GM18909 (cell line): ENCODE measurements at regions not wholly inside any gene's neighbourhood (a gene's known extent, or its start where the extent isn't known, plus 50 kb on each side); places are given as distances from the start of the nearest gene placed in this dataset.

Experiments used
- ATAC-seq: cut with Tn5 transposase; IDR thresholded peaks from one replicate; pipeline ENCODE4 v1.9.1; 2021; ENCODE audit warnings: mild to moderate bottlenecking; ENCODE audit not compliant: unreplicated experiment, poor library complexity

DNA sequence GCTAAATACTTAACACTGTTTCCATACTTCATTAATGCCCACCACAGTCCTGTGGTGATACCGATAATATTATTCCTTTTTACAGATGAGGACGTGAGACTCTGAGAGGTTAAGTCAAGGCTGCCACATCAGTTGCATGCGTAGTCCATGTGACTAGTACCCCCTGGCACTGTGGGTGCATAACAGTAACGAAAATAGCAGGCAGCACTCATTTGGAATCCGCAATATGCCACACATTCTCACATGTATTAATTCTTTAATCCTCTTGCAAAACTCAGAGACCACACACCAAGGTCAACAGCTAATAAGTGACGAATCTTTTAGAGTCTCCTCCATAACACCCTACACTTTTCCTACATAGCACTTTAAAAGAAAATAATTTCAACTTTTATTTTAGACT, 99.5 kb upstream of the HABP2 start:
- ATAC-seq: no peak

DNA sequence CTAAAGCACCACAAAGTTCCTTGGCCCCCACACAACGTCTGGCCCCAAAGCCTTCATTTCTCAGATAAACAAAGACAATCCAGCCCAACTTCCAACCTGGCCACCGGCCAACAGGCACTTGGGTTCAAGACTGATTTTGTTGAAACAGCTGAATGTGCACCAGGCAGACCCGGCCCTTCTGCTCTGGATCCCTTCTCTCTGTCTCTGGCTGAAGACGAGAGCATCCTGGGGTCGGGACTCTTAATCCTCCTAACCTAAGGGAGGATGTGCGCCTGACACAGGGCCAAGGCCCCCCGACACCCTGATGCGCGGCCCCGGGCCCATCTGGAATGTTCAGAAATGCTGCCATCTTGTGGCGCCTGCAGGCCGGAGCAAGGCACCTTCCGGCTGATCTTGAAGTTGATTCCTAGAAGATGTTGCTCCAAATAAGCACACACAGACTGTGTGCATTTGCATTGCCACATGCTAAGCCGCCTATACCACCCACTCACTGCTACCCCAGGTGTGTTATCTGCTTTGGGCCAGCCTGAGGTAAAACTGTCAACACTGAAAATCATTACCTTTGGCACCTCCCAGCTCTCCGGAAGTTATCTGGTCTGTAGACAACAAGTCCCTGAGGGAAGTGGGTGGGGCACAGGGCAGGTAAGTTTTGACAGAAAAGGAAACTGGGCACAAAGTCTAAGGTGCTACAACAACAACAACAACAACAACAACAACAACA, 98.4 kb upstream of the HABP2 start:
- ATAC-seq: no peak

DNA sequence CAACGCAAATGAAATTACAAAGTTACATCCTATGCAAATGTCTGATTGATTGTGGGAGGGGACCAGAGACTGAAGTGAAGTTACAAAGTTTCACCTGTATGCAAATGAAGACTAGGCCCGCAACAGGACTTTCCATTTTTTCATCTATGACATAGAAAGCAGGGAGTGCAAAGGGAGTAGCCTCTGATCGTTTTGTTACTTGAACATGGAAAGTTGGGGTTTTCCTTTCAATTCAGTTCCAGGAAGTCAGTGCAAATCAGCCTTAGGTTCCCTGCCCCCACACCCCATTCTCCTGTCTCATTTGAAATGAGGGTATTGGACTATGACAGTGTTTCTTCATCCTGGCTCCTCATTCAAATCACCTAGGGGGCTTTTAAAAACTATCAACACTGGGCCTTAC, 96.9 kb upstream of the HABP2 start:
- no peak for ATAC-seq

DNA sequence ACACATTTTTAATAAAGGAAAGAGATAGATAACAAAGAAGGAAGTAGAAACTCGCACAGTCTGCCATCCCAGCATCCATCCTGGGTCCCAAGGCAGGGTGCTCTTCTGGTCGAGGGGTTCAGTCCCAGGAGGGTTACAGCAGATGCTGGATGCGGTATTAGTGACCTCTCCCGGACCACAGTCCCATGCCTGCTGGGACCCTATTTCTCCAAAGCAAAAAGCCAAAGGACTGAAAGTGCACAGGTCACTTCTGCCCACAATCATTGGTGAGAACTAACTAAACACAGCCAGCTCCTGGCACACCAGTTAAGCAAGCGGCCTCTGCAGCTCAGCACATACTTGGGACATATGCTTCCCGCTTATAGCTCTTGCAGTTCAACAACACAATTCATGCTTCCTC, 96.1 kb upstream of the HABP2 start:
- no peak for ATAC-seq

DNA sequence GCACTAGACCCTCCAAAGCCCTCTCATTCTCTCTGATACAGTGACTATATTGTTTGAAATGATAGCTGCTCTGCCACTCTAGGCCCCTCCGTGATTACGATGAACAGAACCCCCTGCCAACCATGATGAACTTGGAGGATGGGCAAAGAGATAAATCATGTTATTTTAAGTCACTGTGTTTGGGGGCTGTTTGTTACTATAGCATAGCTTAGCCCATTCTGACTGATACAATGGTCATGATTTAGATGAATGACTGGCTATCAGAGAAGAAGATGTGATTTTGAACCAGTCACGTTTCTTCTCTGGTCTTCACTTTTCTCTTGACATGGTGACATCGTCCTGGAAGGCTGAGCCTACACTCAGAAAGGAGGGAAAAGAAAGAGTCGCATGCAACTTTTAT, 95.4 kb upstream of the HABP2 start:
- no peak for ATAC-seq

DNA sequence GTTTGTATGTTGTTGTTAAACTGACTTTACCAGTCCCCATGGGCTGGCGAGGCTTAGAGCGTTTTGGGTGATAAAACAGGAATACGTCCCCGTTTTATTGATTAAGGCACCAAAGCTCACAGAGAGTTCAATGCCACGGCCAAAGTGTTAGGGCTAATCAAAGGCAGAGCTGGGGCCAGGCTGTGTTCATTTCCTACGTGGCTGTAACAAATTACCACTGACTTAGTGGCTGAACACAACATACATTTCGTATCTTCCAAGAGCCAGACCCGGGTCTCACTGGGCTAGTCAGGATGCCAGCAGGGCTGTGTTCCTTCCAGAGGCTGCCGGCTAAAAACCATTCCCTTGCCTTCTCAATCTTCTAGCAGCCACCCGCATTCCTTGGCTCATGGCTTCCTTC, 94.4 kb upstream of the HABP2 start:
- ATAC-seq: no peak

DNA sequence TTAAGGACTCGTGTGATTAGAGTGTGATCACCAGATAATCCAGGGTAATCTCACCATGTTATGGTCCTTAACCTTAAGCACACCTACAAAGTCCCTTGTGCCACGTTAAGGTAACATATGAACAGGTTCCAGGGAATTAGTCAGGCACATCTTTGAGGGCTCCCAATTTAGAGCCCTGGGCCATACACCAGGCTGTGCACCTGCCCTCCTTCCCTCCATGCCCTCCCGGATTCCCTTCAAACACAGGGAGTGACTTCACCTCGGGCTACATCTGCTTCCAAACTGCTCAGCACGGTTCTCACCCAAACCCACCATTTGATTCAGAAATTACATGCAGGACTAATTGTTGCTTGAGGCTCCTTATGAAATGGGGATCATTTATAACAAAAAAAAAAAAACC, 93.9 kb upstream of the HABP2 start:
- no peak for ATAC-seq

DNA sequence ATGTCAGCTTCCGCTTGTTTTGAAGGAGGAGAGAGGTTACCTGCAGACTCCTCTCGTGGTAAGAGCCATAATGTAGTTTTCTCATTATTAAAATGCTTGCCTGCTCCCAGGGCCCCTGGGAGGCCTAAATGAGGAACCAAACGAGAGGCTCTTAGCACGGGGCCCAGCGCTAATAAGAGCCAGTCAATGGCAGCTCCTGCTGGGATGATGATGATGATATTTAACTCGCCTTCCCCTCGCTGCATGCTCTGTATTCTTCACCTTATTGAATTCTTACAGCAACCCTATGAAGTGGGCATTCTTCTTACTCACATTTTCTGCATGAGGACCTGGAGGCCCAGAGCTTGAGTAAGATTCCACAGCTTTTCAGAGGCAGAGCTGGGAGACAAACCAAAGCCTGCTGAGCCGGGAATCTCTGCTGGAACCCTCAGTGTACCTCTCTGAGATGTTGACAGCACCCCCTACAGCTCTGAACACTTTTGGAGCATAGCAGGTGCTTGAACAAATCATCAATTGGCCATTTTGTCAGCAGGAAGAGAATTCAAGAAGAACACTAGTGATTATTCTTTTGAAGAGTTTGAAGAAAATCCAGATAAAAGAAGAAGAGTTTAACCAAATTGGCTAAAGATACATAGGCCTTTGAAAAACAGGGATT, 93.1 kb upstream of the HABP2 start:
- no peak for ATAC-seq

DNA sequence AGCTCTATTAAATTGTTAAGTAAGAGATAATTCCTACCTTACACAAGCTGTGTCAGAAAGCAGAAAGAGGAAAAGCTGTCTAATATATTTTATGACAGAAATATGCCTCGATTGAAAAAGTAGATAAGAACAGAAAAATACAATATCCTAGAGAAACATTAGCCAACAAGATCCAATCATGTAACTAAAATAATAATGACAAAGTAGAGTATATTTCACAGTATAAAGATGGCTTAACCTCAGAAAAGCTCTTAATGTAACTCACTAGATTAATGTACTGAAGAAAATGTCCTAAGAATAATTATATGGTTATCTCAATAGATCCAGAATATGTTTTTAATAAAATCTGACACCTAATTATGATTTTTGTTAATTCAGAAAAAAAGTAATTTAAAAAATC, 89.8 kb upstream of the HABP2 start:
- no peak for ATAC-seq

DNA sequence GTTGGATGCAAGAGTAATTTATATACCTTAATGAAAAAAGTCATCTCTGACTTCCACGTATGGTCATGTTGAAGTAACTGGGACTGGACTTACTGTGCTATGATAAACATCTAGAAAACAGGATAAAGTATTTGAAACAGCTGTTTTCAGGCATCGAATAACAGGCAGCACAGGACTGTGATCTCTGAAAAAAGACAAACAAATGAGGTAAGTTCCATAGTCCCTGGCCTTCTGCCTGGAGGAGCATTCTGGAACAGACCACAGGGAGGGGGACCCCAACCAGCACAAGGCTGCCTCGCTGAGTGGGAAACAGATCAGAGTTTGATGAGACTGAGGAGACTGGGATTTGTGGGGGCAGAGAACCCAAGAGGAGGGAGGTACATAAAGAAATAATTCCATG, 89.1 kb upstream of the HABP2 start:
- no peak for ATAC-seq

DNA sequence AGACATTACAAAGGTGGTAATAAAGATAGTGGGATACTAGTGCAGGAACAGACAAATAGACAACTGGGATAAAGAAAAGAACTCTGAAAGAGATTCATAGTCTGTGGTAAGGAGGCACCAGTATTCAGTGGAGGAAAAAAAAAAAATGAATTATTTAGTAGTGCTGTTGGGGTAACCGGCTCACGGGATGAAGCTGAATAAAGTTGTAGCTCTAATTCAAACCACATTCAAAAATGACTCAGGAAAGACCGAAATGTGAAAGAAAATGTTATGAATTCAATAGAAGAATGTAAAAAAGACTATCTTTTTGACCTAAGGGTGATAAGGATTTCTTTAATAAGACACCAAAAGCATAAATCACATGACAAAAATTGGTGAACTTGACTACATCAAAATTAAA, 83.1 kb upstream of the HABP2 start:
- ATAC-seq: no peak

DNA sequence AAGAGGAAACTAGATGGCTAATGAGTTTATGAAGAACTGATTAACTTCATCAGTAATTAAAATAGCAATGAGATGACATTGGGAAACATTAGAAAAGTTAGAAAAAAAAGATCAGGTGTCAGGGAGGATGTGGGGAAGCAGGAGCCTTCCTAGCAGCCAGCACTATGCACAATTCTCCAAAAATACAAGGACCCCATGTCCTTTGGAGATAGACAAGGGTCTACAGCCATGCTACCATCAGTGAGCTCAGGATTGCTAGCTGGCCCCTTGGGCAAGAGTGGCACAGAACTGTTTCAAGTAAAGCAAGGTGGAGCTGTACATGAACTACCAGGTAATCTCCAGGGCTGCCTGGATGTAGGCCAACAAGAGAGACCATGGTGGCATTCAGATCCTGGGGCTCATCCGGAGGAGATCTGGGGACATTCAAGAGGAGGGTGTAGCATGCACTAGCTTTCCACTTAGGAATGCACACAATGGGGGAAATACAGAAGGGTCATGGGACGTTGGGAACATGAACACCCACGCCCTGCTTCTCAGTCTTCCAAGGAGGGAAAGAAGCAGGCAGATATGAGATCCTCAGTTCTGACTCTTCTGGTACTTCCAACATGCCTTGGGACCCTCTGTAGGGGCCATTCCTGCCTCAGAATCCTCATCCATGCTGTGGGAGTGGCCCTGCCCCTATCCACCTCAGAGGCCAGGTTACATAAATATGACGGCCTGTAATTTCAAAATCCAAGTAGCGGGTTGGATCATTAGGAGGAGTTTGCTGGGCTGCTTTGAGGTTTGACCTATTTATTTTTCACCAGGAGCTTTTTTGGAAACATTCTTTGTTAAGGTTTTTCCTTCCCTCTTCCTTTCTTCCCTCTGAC, 82.2 kb upstream of the HABP2 start:
- no peak for ATAC-seq

DNA sequence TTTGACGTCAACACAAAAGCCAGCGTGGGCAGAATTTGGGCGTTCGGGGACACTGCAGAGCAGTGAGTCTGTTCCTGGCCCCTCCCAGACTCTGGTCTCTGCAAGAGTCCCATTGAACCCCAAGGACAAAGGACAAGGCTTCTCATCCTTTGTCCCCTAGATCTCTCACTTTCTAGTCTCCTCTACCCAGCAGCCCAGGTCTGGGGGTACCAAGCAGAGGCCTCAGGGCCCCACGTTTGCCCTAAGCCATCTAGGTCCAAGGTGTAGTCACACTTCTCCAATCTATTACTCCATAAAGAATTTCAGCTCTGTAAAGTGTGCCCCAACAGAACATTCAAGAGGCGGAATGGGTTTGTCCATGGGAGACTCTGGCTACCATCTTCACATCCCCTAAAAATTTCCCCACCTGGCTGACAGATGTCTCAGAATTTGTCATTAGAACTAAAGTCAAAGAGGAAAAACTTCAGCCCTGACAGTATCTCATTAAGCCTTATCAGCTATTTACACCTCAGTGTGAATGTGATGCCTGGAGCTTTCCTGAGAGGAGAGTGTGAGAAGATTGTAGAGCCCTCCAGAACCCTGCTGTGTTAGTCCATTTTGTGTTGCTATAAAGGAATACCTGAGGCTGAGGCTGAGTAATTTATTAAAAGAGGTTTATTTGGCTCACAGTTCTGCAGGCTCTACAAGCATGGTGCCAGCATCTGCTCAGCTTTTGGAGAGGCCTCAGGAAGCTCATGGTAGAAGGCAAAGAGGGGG, 81.4 kb upstream of the HABP2 start:
- ATAC-seq: no peak

DNA sequence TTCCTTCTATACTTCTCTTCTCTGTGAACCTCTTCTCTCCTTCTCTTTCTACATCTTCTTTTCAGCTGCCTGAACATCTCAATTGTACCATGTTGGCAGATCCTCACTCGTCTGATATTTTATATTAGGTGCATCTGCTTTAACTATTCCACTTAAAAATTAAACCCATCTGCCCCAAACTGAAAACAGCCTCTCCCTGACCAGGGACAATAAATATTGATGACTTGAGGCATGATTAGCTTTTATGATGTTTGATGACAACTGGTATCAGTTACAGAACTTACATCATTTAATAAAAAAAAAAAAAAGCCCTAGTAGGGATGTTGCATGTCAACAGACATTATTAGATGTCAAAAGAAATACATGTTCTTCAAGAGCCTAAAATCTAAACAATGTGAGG, 79.8 kb upstream of the HABP2 start:
- no peak for ATAC-seq

DNA sequence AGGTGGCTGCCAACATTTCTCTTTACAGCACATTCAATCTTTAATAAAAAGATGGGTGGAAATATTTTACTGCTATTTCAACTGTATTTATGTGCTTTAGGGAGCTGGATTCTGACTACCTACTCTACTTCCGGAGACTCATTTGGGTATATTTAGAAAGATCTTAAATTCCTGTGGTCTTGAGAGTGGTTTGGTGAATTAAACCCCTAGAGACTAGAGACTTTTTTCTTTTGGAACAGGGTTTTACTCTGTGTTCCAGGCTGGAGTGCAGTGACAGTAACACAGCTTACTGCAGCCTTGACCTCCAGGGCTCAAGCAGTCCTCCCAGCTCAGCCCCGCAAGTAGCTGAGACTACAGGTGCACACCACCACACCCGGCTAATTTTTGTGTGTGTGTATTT, 79.0 kb upstream of the HABP2 start:
- no peak for ATAC-seq

DNA sequence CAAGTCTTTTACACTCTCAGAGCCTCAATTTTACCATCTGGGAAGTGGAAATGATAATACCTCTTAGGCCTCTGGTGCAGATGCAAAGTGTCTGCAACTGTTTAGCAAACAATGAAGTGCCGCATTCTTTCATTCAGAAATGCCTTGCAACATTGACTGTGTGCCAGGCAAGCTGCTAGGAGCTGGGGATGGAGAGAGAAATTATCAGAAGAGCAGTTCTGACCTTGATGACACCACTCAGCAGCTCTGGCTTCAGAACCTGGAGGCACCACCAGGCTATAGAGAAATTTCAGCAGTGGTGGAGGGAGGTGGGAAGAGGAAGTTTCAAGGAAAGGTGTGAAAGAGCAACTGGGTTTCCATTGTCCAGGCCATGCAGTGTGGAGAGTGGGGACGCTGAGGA, 78.1 kb upstream of the HABP2 start:
- ATAC-seq: no peak

DNA sequence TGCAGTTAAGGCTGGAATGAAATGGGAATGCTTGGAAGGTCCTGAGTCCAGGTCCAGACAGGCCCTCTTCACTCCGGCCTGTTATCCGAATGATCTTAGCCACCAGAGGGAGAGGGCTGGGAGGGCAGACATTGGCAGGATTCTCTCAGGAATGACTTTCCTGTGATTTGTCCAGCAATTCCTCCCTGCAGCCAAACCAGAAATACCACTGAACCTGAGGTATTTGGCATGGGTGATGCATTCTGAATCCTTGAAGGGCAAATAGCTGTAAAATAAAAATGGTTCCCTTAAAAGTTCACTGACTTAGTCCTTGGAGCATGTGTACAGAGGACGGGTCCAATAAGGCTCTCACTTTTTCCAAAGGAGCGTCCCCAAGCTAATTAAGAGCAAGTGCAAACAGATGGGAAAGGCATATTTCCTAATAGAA, 77.5 kb upstream of the HABP2 start:
- no peak for ATAC-seq

DNA sequence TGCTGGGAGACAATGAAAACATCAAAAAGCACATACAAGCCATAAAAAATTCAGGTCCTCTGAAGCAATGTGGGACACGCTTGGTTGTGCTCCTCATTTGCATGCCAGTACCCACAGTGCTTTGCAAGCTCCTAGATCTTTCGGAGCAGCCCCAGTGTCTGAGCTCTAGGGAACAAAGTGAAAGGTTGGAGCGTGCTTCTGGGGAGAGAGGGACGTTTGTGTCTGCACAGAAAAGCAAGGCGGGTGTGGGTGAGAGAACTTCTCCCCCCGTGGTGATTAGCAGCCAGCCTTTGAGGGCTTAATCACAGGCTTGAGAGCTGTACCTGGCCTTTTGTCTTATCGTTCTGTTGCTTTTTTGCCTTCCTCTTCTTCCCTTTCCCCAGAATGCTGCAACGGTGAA, 76.7 kb upstream of the HABP2 start:
- no peak for ATAC-seq

DNA sequence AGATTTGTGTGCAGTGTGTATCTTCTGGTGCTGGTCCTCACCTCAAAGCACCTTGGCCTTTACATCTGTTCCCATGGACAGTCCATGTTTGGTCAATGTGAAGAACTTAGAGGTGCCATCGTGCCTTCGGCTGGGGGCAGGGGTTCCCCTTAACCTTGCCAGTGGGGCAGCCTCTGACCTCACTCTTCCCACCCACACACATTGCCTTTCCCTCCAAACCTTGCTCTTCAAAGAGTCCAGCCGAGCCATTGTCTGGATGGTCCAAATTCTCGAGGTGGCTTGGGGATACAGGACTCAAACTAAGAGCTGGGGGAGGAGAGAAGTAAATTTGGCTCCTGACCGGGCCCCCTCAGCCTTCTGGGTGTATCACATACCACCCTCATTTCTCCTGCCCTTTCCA, 76.2 kb upstream of the HABP2 start:
- ATAC-seq: no peak

DNA sequence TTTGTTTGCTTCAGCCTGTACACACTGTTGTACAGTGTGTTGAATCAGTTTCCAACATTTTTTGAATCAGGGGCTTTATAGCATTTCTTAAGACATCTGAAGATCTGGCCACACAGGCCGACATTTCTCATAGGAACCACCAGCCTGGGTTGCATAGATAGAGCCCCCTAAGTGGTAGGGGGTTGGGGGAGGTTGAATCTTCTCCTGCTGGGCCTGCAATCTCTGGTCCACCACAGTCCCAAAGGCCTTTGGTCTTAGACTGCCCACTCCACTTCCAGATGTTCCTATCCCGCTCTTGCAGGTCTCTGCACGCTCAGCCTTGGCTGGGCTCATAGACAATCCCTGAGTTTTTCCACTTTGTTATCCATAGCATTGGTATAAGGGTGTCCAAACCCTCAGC, 75.4 kb upstream of the HABP2 start:
- ATAC-seq: no peak
